ENCODE measurements at regions not wholly inside any gene's neighbourhood (a gene's known extent, or its start where the extent isn't known, plus 50 kb on each side); places are given as distances from the start of the nearest gene placed in this dataset.

- H3K27ac ChIP-seq = no peak overlapping the region
- no peaks in the 10 kb centered on the region for H3K27me3 ChIP-seq (ENCODE audit: insufficient read depth, low read depth, severe bottlenecking)
- no peak for DNase-seq
- H3K36me3 ChIP-seq = no peaks in the 10 kb centered on the region
- H3K4me3 ChIP-seq (ENCODE audit: low read depth, low read length) = no peak overlapping the region
- H3K9me3 ChIP-seq (ENCODE audit: severe bottlenecking) = peaks cover 7% of the 10 kb centered on the region
- TF ChIP-seq CTCF (IDR thresholded peaks at IDR 0.05; ENCODE audit: low read depth, low read length) = no peak
Observed at GRCh38 chr12:41850046-41850445, 294.6 kb downstream of the GXYLT1 start.

- Histone ChIP-seq H3K4me3 (ENCODE audit: low read depth, low read length) (no peak overlapping the region), H3K9me3 (ENCODE audit: severe bottlenecking) (peaks cover 7% of the 10 kb centered on the region), H3K36me3 (no peaks in the 10 kb centered on the region), H3K27ac (no peak overlapping the region), H3K27me3 (ENCODE audit: insufficient read depth, low read depth, severe bottlenecking) (no peaks in the 10 kb centered on the region)
- no peak for DNase-seq
- no peak for TF ChIP-seq CTCF (IDR thresholded peaks at IDR 0.05; ENCODE audit: low read depth, low read length)
Observed at GRCh38 chr12:41846718-41847117, 298.0 kb downstream of the GXYLT1 start.

- H3K9me3 ChIP-seq (ENCODE audit: severe bottlenecking) = no peaks in the 10 kb centered on the region
- H3K36me3 ChIP-seq = no peaks in the 10 kb centered on the region
- H3K4me3 ChIP-seq (ENCODE audit: low read depth, low read length) = no peak overlapping the region
- no peak overlapping the region for H3K27ac ChIP-seq
- H3K27me3 ChIP-seq (ENCODE audit: insufficient read depth, low read depth, severe bottlenecking) = no peaks in the 10 kb centered on the region
- DNase-seq = no peak
- TF ChIP-seq CTCF (IDR thresholded peaks at IDR 0.05; ENCODE audit: low read depth, low read length) = no peak
Observed at GRCh38 chr12:41836416-41836815, 308.3 kb downstream of the GXYLT1 start.

GRCh38 chr12:41835556-41835955 lies 309.1 kb downstream of the GXYLT1 start:
- no peak overlapping the region for H3K27ac ChIP-seq
- H3K4me3 ChIP-seq (ENCODE audit: low read depth, low read length) = no peak overlapping the region
- no peak for TF ChIP-seq CTCF (IDR thresholded peaks at IDR 0.05; ENCODE audit: low read depth, low read length)
- H3K27me3 ChIP-seq (ENCODE audit: insufficient read depth, low read depth, severe bottlenecking) = no peaks in the 10 kb centered on the region
- H3K36me3 ChIP-seq = no peaks in the 10 kb centered on the region
- DNase-seq = no peak
- H3K9me3 ChIP-seq (ENCODE audit: severe bottlenecking) = no peaks in the 10 kb centered on the region

- no peak for DNase-seq
- no peaks in the 10 kb centered on the region for H3K9me3 ChIP-seq (ENCODE audit: severe bottlenecking)
- no peaks in the 10 kb centered on the region for H3K36me3 ChIP-seq
- no peak for TF ChIP-seq CTCF (IDR thresholded peaks at IDR 0.05; ENCODE audit: low read depth, low read length)
- no peak overlapping the region for H3K4me3 ChIP-seq (ENCODE audit: low read depth, low read length)
- H3K27me3 ChIP-seq (ENCODE audit: insufficient read depth, low read depth, severe bottlenecking) = no peaks in the 10 kb centered on the region
- H3K27ac ChIP-seq = no peak overlapping the region
Observed at GRCh38 chr12:41819948-41820347, 324.7 kb downstream of the GXYLT1 start.

- no peak for DNase-seq
- H3K27me3 ChIP-seq (ENCODE audit: insufficient read depth, low read depth, severe bottlenecking) = no peaks in the 10 kb centered on the region
- TF ChIP-seq CTCF (IDR thresholded peaks at IDR 0.05; ENCODE audit: low read depth, low read length) = no peak
- no peaks in the 10 kb centered on the region for H3K9me3 ChIP-seq (ENCODE audit: severe bottlenecking)
- H3K4me3 ChIP-seq (ENCODE audit: low read depth, low read length) = no peak overlapping the region
- no peaks in the 10 kb centered on the region for H3K36me3 ChIP-seq
- H3K27ac ChIP-seq = no peak overlapping the region
Observed at GRCh38 chr12:41804026-41804425, 340.6 kb downstream of the GXYLT1 start.
